Gastroesophageal sphincter (tissue), 3 donors: ENCODE measurements at regions not wholly inside any gene's neighbourhood (a gene's known extent, or its start where the extent isn't known, plus 50 kb on each side); places are given as distances from the start of the nearest gene placed in this dataset.

Experiments
- EP300 ChIP-seq: sonication (generic); formaldehyde crosslinking; IDR thresholded peaks from one replicate; pipeline ENCODE4 v1.6.1; 2017; ENCODE audit warnings: antibody characterized with exemption, mild to moderate bottlenecking
- POLR2A ChIP-seq, 2 donors: fragments of 450-650 bp; IDR thresholded peaks; one replicate each; pipeline ENCODE4 v1.6.1; 2017; ENCODE audit warnings: antibody characterized with exemption in 2 of 2, mild to moderate bottlenecking in 2 of 2, moderate library complexity in 1 of 2
- POLR2AphosphoS5 ChIP-seq: sonication (generic); formaldehyde crosslinking; IDR thresholded peaks from one replicate; pipeline ENCODE4 v1.6.1; 2017; ENCODE audit warnings: antibody characterized with exemption
- TF ChIP-seq, protein P1 (sequence below), 4 experiments: fragments of 200-600 bp in 2 of 4; fragments of 450-650 bp in 2 of 4; sonication (generic) in 1 of 4; IDR thresholded peaks; one replicate each; pipeline ENCODE4 v1.5.1; 2017 to 2019; ENCODE audit warnings: antibody characterized with exemption in 4 of 4, mild to moderate bottlenecking in 2 of 4, moderate library complexity in 2 of 4

GRCh38 chr4:184951668-184952160 lies 66.6 kb upstream of the HELT start:
- TF ChIP-seq POLR2A (IDR thresholded peaks at IDR 0.05) (no peak), EP300 (no peak), POLR2AphosphoS5 (no peak)
- TF ChIP-seq, protein P1, sequence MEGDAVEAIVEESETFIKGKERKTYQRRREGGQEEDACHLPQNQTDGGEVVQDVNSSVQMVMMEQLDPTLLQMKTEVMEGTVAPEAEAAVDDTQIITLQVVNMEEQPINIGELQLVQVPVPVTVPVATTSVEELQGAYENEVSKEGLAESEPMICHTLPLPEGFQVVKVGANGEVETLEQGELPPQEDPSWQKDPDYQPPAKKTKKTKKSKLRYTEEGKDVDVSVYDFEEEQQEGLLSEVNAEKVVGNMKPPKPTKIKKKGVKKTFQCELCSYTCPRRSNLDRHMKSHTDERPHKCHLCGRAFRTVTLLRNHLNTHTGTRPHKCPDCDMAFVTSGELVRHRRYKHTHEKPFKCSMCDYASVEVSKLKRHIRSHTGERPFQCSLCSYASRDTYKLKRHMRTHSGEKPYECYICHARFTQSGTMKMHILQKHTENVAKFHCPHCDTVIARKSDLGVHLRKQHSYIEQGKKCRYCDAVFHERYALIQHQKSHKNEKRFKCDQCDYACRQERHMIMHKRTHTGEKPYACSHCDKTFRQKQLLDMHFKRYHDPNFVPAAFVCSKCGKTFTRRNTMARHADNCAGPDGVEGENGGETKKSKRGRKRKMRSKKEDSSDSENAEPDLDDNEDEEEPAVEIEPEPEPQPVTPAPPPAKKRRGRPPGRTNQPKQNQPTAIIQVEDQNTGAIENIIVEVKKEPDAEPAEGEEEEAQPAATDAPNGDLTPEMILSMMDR (IDR thresholded peaks at IDR 0.05): no peak
